H9 (cell line): ENCODE measurements at regions not wholly inside any gene's neighbourhood (a gene's known extent, or its start where the extent isn't known, plus 50 kb on each side); places are given as distances from the start of the nearest gene placed in this dataset.

ENCODE experiments used
- DNase-seq: peaks from one replicate; pipeline ENCODE4 v3.0.0-alpha.2; 2017
- H2AFZ ChIP-seq: one replicate; pipeline ENCODE4 v1.6.1; 2013; ENCODE audit warnings: mild to moderate bottlenecking, low read length, control low read depth, moderate library complexity
- H2AK5ac ChIP-seq: 2 replicates; pipeline ENCODE4 v1.6.1; 2013; ENCODE audit warnings: low read length, control low read depth, mixed read lengths; ENCODE audit not compliant: insufficient read length
- H2BK120ac ChIP-seq: one replicate; pipeline ENCODE4 v1.6.1; 2013; ENCODE audit warnings: low read depth, mild to moderate bottlenecking, low read length, control low read depth, inconsistent platforms; ENCODE audit not compliant: poor library complexity, severe bottlenecking
- H2BK12ac ChIP-seq: 2 replicates; pipeline ENCODE4 v1.6.1; 2013; ENCODE audit warnings: low read length, control low read depth, mixed read lengths, low read depth; ENCODE audit not compliant: insufficient read length
- H2BK15ac ChIP-seq: 2 replicates; pipeline ENCODE4 v1.6.1; 2013; ENCODE audit warnings: low read depth, low read length, control low read depth
- H2BK20ac ChIP-seq: one replicate; pipeline ENCODE4 v1.6.1; 2013; ENCODE audit warnings: low read depth, mild to moderate bottlenecking, low read length, control low read depth, inconsistent platforms; ENCODE audit not compliant: poor library complexity, severe bottlenecking
- H2BK5ac ChIP-seq: 2 replicates; pipeline ENCODE4 v1.6.1; 2013; ENCODE audit warnings: low read length, control low read depth, mixed read lengths; ENCODE audit not compliant: insufficient read length
- H3K14ac ChIP-seq: 2 replicates; pipeline ENCODE4 v1.6.1; 2013; ENCODE audit warnings: low read length, control low read depth; ENCODE audit not compliant: insufficient read depth
- H3K18ac ChIP-seq: 2 replicates; pipeline ENCODE4 v1.6.1; 2013; ENCODE audit warnings: low read depth, mild to moderate bottlenecking, mixed read lengths, low read length, control low read depth; ENCODE audit not compliant: insufficient read length
- H3K23ac ChIP-seq: 2 replicates; pipeline ENCODE4 v1.6.1; 2013; ENCODE audit warnings: low read length, control low read depth, mixed read lengths, low read depth; ENCODE audit not compliant: insufficient read length
- H3K23me2 ChIP-seq: 2 replicates; pipeline ENCODE4 v1.6.1; 2013; ENCODE audit warnings: low read depth, mild to moderate bottlenecking, mixed read lengths, low read length, control low read depth; ENCODE audit not compliant: insufficient read length, poor library complexity, severe bottlenecking
- H3K27ac ChIP-seq: 2 replicates; pipeline ENCODE4 v1.5.1; 2013; ENCODE audit warnings: low read length, control low read depth, mixed read lengths, low read depth; ENCODE audit not compliant: insufficient read length
- H3K27me3 ChIP-seq: 2 replicates; pipeline ENCODE4 v1.6.1; 2013; ENCODE audit warnings: low read length, control low read depth, inconsistent platforms; ENCODE audit not compliant: insufficient read depth
- H3K4ac ChIP-seq: 2 replicates; pipeline ENCODE4 v1.6.1; 2013; ENCODE audit warnings: low read depth, mild to moderate bottlenecking, control low read depth, inconsistent platforms, low read length, moderate library complexity
- H3K4me1 ChIP-seq: 2 replicates; pipeline ENCODE4 v1.6.1; 2013; ENCODE audit warnings: low read length, control low read depth, inconsistent platforms; ENCODE audit not compliant: insufficient read depth
- H3K4me2 ChIP-seq: 2 replicates; pipeline ENCODE4 v1.6.1; 2013; ENCODE audit warnings: low read length, control low read depth, mixed read lengths; ENCODE audit not compliant: insufficient read length, insufficient read depth
- H3K56ac ChIP-seq: 2 replicates; pipeline ENCODE4 v1.6.1; 2013; ENCODE audit warnings: low read depth, mild to moderate bottlenecking, mixed read lengths, low read length, control low read depth; ENCODE audit not compliant: insufficient read length
- H3K79me1 ChIP-seq: 2 replicates; pipeline ENCODE4 v1.6.1; 2013; ENCODE audit warnings: low read depth, mild to moderate bottlenecking, moderate library complexity, low read length, control low read depth, inconsistent platforms; ENCODE audit not compliant: insufficient read depth, poor library complexity, severe bottlenecking
- H3K79me2 ChIP-seq: 2 replicates; pipeline ENCODE4 v1.6.1; 2013; ENCODE audit warnings: low read length, control low read depth, inconsistent platforms; ENCODE audit not compliant: insufficient read depth
- H3K9ac ChIP-seq: 2 replicates; pipeline ENCODE4 v1.6.1; 2013; ENCODE audit warnings: low read length, control low read depth, mixed read lengths; ENCODE audit not compliant: insufficient read length; ENCODE audit errors: extremely low read depth
- H3K9me3 ChIP-seq: one replicate; pipeline ENCODE4 v1.6.1; 2013; ENCODE audit warnings: low read depth, low read length, inconsistent platforms; ENCODE audit not compliant: control insufficient read depth
- H3T11ph ChIP-seq: one replicate; pipeline ENCODE4 v1.6.1; 2013; ENCODE audit warnings: mild to moderate bottlenecking, low read length, control low read depth, inconsistent platforms
- H4K20me1 ChIP-seq: one replicate; pipeline ENCODE4 v1.6.1; 2013; ENCODE audit not compliant: control insufficient read depth, insufficient read length, insufficient read depth
- H4K5ac ChIP-seq: 2 replicates; pipeline ENCODE4 v1.6.1; 2013; ENCODE audit warnings: low read depth, mild to moderate bottlenecking, mixed read lengths, low read length, control low read depth; ENCODE audit not compliant: insufficient read length
- H4K8ac ChIP-seq: replicated peaks from 2 replicates; pipeline ENCODE4 v1.6.1; 2013; ENCODE audit warnings: low read length, control low read depth, mixed read lengths, low read depth; ENCODE audit not compliant: insufficient read length
- H4K91ac ChIP-seq: 2 replicates; pipeline ENCODE4 v1.6.1; 2013; ENCODE audit warnings: low read depth, mild to moderate bottlenecking, moderate library complexity, mixed read lengths, low read length, control low read depth; ENCODE audit not compliant: insufficient read length
- H3K27ac Mint-ChIP-seq, 3 experiments: 2 replicates in 2 of 3; 3 replicates in 1 of 3; pipeline ENCODE4 v1.8.0; 2020 to 2021; ENCODE audit warnings: mixed read lengths in 3 of 3, mild to moderate bottlenecking in 1 of 3, moderate library complexity in 1 of 3
- H3K27me3 Mint-ChIP-seq: 2 replicates; pipeline ENCODE4 v1.8.0; 2021; ENCODE audit warnings: low read depth, mild to moderate bottlenecking, moderate library complexity, mixed read lengths
- H3K36me3 Mint-ChIP-seq, 3 experiments: 2 replicates in 2 of 3; 3 replicates in 1 of 3; pipeline ENCODE4 v1.8.0; 2020 to 2021; ENCODE audit warnings: low read depth in 3 of 3, mixed read lengths in 3 of 3; ENCODE audit not compliant: insufficient read depth in 1 of 3
- H3K4me1 Mint-ChIP-seq, 2 experiments: 2 replicates each; pipeline ENCODE4 v1.8.0; 2020; ENCODE audit warnings: mixed read lengths in 2 of 2
- H3K4me3 Mint-ChIP-seq, 2 experiments: 2 replicates in 1 of 2; 3 replicates in 1 of 2; pipeline ENCODE4 v1.8.0; 2020 to 2021; ENCODE audit warnings: mild to moderate bottlenecking in 2 of 2, mixed read lengths in 2 of 2, moderate library complexity in 1 of 2
- H3K9me3 Mint-ChIP-seq, 2 experiments: 2 replicates in 1 of 2; 3 replicates in 1 of 2; pipeline ENCODE4 v1.8.0; 2020; ENCODE audit warnings: mild to moderate bottlenecking in 2 of 2, mixed read lengths in 2 of 2, moderate library complexity in 1 of 2
- CTCF ChIP-seq: fragments of 200-600 bp; sonication (generic); conservative IDR thresholded peaks from 3 replicates; pipeline ENCODE4 v1.8.0; 2021; ENCODE audit warnings: antibody characterized with exemption, mild to moderate bottlenecking
- WGBS: extraction: QIAGEN DNeasy Blood & Tissue Kit; methylation state at CpG from one replicate; pipeline ENCODE4 v1.1.7; 2013; ENCODE audit warnings: missing lambda C conversion rate, low lambda C conversion rate, mixed read lengths; ENCODE audit not compliant: insufficient read length; ENCODE audit errors: extremely low coverage; 5-methylcytosine and 5-hydroxymethylcytosine counted together

- Mint-ChIP-seq H3K27me3 (peaks cover 6% of the 10 kb centered on the region), H3K36me3 (peaks cover 3 to 13% (median 3%) of the 10 kb centered on the region in 3 experiments; a peak in 6 of 7 replicates), H3K4me1 (peaks cover 0 to 6% of the 10 kb centered on the region in 2 experiments; a peak in 2 of 4 replicates), H3K27ac (no peak overlapping the region), H3K4me3 (no peak overlapping the region), H3K9me3 (peaks cover 13 to 14% of the 10 kb centered on the region in 2 experiments; a peak in 4 of 5 replicates)
- WGBS: no CpG with 5 or more reads among the region's 1 CpG
- no peaks in the 10 kb centered on the region for H3K23me2 ChIP-seq
- TF ChIP-seq CTCF: no peak
- H4K5ac ChIP-seq: no peak overlapping the region
- H3K4me1 ChIP-seq: no peaks in the 10 kb centered on the region
- no peak overlapping the region for H2BK5ac ChIP-seq
- no peak overlapping the region for H3K18ac ChIP-seq
- H3K27me3 ChIP-seq: no peaks in the 10 kb centered on the region; the same call in 1 of the 2 replicates
- H3K4me2 ChIP-seq: no peak overlapping the region
- no peak overlapping the region for H3K23ac ChIP-seq
- no peak overlapping the region for H3K4ac ChIP-seq
- no peak overlapping the region for H2BK15ac ChIP-seq
- H2BK20ac ChIP-seq: no peak overlapping the region
- no peak for DNase-seq
- H2AK5ac ChIP-seq: no peak overlapping the region
- no peak overlapping the region for H2BK120ac ChIP-seq
- H2AFZ ChIP-seq: no peak overlapping the region
- no peak overlapping the region for H3K27ac ChIP-seq
- no peaks in the 10 kb centered on the region for H4K20me1 ChIP-seq
- H3T11ph ChIP-seq: no peak overlapping the region
- no peaks in the 10 kb centered on the region for H3K79me1 ChIP-seq
- no peaks in the 10 kb centered on the region for H3K9me3 ChIP-seq
- no peak overlapping the region for H3K14ac ChIP-seq
- no peak overlapping the region for H4K8ac ChIP-seq
- H3K56ac ChIP-seq: no peak overlapping the region
- no peaks in the 10 kb centered on the region for H3K79me2 ChIP-seq
- H3K9ac ChIP-seq: no peak overlapping the region
- H4K91ac ChIP-seq: no peak overlapping the region
- no peak overlapping the region for H2BK12ac ChIP-seq
Measured at GRCh38 chr9:90124961-90125360, 517.7 kb downstream of the DIRAS2 start.
